ENCODE measurements at regions not wholly inside any gene's neighbourhood (a gene's known extent, or its start where the extent isn't known, plus 50 kb on each side); places are given as distances from the start of the nearest gene placed in this dataset.
"Not testable (repeated sequence)": the region's sequence is repeated elsewhere in the genome, so short reads cannot be mapped to it uniquely, and the experiment has no call there.

- peak in 1 of 2 donors; percentile 21 for DNase-seq
These were observed 284.6 kb downstream of the BCAT1 start for GRCh38 chr12:24664161-24664880.

- peak in 1 of 2 donors; percentile 70 for DNase-seq
These were observed 287.2 kb downstream of the BCAT1 start for GRCh38 chr12:24661657-24662096.

GRCh38 chr12:24659016-24659415 lies 289.9 kb downstream of the BCAT1 start:
- DNase-seq: no peak

- DNase-seq: not testable (repeated sequence)
These were observed 294.6 kb downstream of the BCAT1 start for GRCh38 chr12:24654344-24654743.

GRCh38 chr12:24649634-24650033 lies 299.3 kb downstream of the BCAT1 start:
- DNase-seq: no peak

- no peak for DNase-seq
These were observed 299.7 kb downstream of the BCAT1 start for GRCh38 chr12:24649209-24649608.

GRCh38 chr12:24645254-24645653 lies 303.6 kb downstream of the BCAT1 start:
- no peak for DNase-seq

- DNase-seq: no peak
These were observed 305.5 kb downstream of the BCAT1 start for GRCh38 chr12:24643120-24644119.

- no peak for DNase-seq
These were observed 309.3 kb downstream of the BCAT1 start for GRCh38 chr12:24639641-24640040.

GRCh38 chr12:24632466-24632865 lies 316.4 kb downstream of the BCAT1 start:
- no peak for DNase-seq

- DNase-seq: no peak
These were observed 317.1 kb downstream of the BCAT1 start for GRCh38 chr12:24631676-24632426.

GRCh38 chr12:24630856-24631255 lies 318.0 kb downstream of the BCAT1 start:
- DNase-seq: no peak

GRCh38 chr12:24630446-24630845 lies 318.5 kb downstream of the BCAT1 start:
- DNase-seq: no peak

- DNase-seq: no peak
These were observed 323.8 kb downstream of the BCAT1 start for GRCh38 chr12:24625103-24625502.

GRCh38 chr12:24619954-24620353 lies 328.9 kb downstream of the BCAT1 start:
- not testable (repeated sequence) for DNase-seq

- no peak for DNase-seq
These were observed 331.4 kb downstream of the BCAT1 start for GRCh38 chr12:24617471-24617870.

GRCh38 chr12:24615967-24616411 lies 332.9 kb downstream of the BCAT1 start:
- DNase-seq: no peak

GRCh38 chr12:24608637-24609285 lies 340.1 kb downstream of the BCAT1 start:
- no peak for DNase-seq

- DNase-seq: no peak
These were observed 340.8 kb downstream of the BCAT1 start for GRCh38 chr12:24608108-24608507.

GRCh38 chr12:24605916-24606315 lies 343.0 kb downstream of the BCAT1 start:
- DNase-seq: no peak

GRCh38 chr12:24605466-24605865 lies 343.4 kb downstream of the BCAT1 start:
- no peak for DNase-seq

GRCh38 chr12:24603371-24603770 lies 345.5 kb downstream of the BCAT1 start:
- no peak for DNase-seq

Measured in bone marrow (tissue), 2 donors.